A673 (cell line): ENCODE measurements at regions not wholly inside any gene's neighbourhood (a gene's known extent, or its start where the extent isn't known, plus 50 kb on each side); places are given as distances from the start of the nearest gene placed in this dataset.

Experiments used
- EZH2 ChIP-seq: fragments of 200-600 bp; sonication (generic); IDR thresholded peaks from 2 replicates; pipeline ENCODE4 v1.6.1; 2017; ENCODE audit warnings: borderline replicate concordance, low read depth, mild to moderate bottlenecking, mixed read lengths, antibody characterized with exemption, low read length; ENCODE audit not compliant: poor library complexity, severe bottlenecking
- TF ChIP-seq, protein P1 (sequence below): fragments of 300-800, 200-600 bp; sonication (generic); conservative IDR thresholded peaks from 2 replicates; pipeline ENCODE4 v1.5.1; 2017; ENCODE audit warnings: low read depth, mild to moderate bottlenecking, antibody characterized with exemption, low read length, moderate library complexity, mixed read lengths

DNA sequence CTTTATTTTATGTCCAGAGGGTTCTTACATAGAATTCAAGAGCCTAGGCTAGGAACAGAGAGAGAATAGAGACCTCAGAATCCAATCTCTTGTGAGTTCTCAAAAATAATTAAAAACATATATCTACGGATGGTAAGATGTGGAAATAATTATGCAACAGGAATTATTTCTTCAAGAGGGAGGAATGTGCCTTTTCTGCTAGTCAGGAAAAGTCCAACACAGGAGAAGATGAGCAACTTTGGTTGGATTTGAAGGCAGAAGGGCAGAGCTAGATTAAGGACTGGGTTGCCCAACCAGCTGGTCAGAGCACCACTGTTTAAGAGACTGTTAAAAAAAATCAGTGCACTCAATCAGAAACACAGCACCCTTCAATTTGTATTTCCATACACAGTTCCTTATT lies 365.5 kb downstream of the ETNK1 start:
- TF ChIP-seq, protein P1, sequence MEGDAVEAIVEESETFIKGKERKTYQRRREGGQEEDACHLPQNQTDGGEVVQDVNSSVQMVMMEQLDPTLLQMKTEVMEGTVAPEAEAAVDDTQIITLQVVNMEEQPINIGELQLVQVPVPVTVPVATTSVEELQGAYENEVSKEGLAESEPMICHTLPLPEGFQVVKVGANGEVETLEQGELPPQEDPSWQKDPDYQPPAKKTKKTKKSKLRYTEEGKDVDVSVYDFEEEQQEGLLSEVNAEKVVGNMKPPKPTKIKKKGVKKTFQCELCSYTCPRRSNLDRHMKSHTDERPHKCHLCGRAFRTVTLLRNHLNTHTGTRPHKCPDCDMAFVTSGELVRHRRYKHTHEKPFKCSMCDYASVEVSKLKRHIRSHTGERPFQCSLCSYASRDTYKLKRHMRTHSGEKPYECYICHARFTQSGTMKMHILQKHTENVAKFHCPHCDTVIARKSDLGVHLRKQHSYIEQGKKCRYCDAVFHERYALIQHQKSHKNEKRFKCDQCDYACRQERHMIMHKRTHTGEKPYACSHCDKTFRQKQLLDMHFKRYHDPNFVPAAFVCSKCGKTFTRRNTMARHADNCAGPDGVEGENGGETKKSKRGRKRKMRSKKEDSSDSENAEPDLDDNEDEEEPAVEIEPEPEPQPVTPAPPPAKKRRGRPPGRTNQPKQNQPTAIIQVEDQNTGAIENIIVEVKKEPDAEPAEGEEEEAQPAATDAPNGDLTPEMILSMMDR = no peak
- no peak for TF ChIP-seq EZH2
